ENCODE measurements at regions not wholly inside any gene's neighbourhood (a gene's known extent, or its start where the extent isn't known, plus 50 kb on each side); places are given as distances from the start of the nearest gene placed in this dataset.

- TF ChIP-seq, protein P1, sequence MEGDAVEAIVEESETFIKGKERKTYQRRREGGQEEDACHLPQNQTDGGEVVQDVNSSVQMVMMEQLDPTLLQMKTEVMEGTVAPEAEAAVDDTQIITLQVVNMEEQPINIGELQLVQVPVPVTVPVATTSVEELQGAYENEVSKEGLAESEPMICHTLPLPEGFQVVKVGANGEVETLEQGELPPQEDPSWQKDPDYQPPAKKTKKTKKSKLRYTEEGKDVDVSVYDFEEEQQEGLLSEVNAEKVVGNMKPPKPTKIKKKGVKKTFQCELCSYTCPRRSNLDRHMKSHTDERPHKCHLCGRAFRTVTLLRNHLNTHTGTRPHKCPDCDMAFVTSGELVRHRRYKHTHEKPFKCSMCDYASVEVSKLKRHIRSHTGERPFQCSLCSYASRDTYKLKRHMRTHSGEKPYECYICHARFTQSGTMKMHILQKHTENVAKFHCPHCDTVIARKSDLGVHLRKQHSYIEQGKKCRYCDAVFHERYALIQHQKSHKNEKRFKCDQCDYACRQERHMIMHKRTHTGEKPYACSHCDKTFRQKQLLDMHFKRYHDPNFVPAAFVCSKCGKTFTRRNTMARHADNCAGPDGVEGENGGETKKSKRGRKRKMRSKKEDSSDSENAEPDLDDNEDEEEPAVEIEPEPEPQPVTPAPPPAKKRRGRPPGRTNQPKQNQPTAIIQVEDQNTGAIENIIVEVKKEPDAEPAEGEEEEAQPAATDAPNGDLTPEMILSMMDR (conservative IDR thresholded peaks at IDR 0.05; ENCODE audit: low read depth, low read length), result no peak
- TF ChIP-seq EZH2 (IDR thresholded peaks at IDR 0.05; ENCODE audit: low read length, unreplicated experiment), result no peak
Observed at GRCh38 chr7:67976490-67976889, 979.9 kb downstream of the TYW1 start.
